NCI-H146 (cell line): ENCODE measurements at regions not wholly inside any gene's neighbourhood (a gene's known extent, or its start where the extent isn't known, plus 50 kb on each side); places are given as distances from the start of the nearest gene placed in this dataset.

Experiments
- DNase-seq: peaks from one replicate; lab custom pipeline; 2025; lab: John Stamatoyannopoulos, UW

- DNase-seq: peak; percentile 86
These were observed 53.8 kb downstream of the IER5 start for GRCh38 chr1:181142096-181142958.

- DNase-seq: no peak
These were observed 54.8 kb downstream of the IER5 start for GRCh38 chr1:181143102-181143859.

DNA sequence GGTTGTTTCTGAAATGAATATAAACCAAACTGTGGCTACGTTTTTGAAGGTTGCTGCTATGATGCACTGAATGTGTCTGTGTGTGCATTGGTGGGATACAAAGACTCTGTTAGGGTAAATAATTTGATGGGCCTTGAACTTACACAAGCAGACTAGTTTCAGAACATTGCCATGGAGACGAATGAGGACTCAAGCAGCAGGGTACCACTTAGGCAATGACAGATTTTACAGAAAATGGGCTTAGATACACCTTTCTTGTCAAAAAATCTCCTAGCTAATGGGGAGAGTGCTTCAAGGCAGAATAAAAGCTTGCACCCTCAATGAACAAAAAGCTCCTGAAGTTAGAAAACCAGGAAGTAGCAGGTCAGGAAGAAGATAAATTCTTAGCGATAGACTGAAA is 55.7 kb downstream of the IER5 start:
- DNase-seq: no peak

DNA sequence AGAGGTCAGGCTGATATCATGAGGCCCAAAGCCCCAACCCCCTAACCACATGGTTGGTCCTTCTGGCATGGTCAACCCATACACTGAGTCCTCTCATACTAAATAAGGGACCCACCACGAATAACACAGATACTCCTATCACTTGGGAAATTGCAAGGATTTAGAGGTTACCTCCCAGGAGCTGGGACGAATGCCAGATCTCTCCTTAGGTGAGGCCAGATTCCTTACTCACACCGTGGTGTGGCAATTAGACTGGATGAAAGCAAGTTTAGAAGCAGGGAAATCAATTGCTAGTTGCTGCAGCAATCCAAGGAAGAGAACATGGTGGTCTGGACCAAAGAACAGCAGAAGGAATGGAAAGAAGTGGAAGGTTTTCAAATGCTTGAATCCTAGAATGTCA is 60.1 kb downstream of the IER5 start:
- DNase-seq: no peak

GRCh38 chr1:181149326-181150125 is 61.0 kb downstream of the IER5 start:
- DNase-seq: peak; percentile 80

DNA sequence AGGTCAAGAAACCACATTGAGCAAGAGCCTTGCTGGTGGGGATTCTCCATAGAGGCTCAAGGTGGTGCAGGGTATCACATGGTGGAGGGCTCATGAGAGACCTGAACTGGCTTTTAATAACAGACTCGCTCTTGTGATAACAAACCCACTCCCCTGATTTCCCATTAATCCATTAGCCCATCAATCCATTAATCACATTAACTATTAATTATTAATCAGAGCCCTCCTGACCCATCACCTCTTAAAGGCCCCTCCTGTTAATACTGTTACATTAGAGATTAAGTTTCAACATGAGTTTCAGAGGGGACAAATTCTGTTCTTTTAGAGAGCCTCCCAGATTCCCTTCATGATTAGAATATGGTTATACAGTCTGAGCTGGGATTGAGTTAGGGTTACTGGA is 61.8 kb downstream of the IER5 start:
- DNase-seq: no peak

DNA sequence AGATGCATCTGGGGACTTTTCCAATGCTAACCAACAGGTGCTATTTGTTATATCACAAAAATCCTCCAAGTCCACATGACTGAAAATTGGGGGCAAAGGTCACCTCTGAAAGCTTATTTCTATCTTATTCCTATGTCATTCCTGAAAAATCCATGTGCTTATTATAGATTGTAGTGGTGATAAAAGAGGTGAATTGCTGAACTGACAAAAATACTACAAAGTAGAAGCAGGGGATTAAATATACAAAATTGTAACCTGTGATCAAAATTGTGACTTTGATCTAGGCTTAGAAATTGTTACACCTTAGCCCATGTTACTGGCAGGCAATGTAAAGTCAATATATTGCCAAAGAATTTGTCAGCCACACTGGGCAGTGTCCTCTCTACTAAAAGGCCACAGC is 62.3 kb downstream of the IER5 start:
- DNase-seq: no peak

- DNase-seq: no peak
These were observed 63.2 kb downstream of the IER5 start for GRCh38 chr1:181151378-181152326.

GRCh38 chr1:181152892-181153633 is 64.6 kb downstream of the IER5 start:
- no peak for DNase-seq

- no peak for DNase-seq
These were observed 65.1 kb downstream of the IER5 start for GRCh38 chr1:181153634-181153961.

DNA sequence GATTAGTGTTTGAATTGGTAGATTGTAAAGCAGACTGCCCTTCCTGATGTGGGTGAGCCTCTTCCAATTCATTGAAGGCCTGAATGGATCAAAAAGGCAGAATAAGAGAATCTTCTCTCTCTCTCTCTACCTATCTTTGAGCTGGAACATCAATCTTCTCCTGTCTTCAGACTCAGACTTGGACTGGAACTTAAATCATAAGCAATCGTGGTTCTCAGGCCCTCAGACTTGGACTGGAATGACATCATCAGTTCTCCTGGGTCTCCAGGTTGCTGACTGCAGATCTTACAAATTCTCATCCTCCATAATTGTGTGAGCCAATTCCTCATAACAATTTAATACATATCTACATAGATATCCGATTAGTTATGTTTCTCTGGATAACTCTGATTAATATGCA is 66.8 kb downstream of the IER5 start:
- no peak for DNase-seq

DNA sequence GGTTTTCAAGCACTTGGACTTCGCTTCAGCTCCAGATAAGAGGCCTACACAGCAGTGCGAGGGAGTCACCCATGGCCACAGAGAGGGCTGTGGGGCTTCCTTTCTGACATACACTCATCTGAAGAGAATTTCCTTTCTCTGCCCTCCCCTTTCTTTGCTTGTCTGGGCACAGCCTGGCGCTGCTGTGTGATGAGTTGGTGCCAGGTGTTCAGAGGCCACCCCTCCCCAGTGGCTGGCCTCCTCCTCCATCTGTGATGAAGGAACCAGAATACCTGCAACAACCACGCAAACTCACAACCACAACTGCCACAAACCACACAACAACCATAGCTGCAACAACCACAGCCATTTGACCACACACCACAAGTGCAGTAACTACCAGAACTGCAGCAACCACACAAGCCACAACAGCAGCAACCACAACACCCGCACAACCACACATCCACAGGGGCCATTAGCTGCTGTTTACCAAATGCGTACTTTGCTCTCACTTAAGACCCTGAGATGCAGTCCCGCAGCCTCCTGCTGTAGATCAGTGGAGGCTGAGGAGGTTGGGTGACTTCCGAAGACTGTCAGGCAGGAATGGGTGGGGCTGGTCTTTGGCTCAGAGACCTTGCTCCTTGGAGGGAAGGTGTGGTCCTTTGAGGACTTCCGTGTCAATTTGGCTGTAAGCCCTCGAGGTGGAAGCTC is 71.1 kb downstream of the IER5 start:
- DNase-seq: no peak

DNA sequence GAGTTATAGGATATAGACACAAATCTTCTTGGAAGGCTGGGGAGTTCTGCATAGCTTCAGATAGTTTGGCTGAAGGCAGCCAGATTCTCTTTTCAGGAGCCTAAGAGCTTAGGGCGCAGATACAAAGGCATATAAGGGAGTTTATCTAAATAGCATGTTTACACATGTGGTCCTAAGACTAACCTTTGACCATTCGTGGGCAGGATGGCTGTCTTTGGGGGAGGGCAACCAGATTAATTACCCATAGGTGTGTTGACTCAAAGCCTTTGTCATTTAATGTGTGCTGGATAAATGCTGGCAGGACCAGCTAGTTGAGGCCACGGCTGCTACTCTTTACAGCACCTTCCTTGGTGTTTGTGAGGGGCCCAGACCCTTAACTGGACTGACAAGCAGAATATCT is 71.8 kb downstream of the IER5 start:
- no peak for DNase-seq

GRCh38 chr1:181160998-181161870 is 72.7 kb downstream of the IER5 start:
- no peak for DNase-seq

- no peak for DNase-seq
These were observed 75.2 kb downstream of the IER5 start for GRCh38 chr1:181163662-181164061.

GRCh38 chr1:181166377-181167196 is 78.1 kb downstream of the IER5 start:
- DNase-seq: peak; percentile 79

DNA sequence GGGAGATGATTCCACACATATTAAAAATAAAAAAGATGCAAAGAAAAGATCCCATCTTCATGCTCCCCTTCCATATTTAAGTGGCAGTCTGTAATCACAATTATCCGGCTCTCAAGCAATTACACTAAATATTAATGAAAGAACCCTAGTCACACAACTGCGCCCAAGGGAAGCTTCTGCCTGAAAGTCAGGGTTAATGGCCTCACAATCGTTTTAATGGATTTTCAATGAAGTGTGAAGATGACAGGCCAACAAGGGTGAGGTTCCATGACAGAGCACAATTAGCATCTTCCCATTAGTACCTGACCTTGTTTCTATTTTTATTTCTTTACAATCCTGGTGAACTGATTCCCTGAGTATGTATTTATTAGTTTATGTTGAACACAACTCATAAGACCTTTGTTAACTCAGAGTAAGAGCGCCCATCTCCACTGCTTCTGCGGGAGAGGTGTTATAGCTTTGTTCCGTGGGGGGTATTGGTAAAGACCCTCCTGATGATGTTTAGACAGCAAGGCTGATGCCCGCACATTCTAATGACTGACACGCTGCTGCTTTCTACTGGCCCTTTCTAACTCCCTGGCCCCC is 80.9 kb downstream of the IER5 start:
- DNase-seq: peak; percentile 51

DNA sequence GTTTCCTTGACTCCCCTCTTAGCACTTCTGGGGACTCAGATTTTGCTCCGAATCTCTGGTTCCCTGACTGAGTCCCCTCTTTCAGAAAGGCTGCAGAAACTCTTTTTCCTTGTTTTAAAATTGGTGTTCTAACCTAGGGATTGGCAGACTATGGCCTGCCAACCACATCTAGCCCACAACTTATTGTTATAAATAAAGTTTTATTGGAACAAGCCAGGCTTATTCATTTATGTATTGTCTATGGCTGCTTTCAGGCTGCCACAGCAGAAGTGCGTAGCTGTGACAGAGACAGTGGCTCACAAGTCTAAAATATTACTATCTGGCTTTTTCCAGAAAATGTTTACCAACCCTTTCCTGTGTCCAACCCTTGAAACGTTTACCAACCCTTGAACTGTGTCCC is 81.7 kb downstream of the IER5 start:
- no peak for DNase-seq
